ENCODE measurements at regions not wholly inside any gene's neighbourhood (a gene's known extent, or its start where the extent isn't known, plus 50 kb on each side); places are given as distances from the start of the nearest gene placed in this dataset.

DNA sequence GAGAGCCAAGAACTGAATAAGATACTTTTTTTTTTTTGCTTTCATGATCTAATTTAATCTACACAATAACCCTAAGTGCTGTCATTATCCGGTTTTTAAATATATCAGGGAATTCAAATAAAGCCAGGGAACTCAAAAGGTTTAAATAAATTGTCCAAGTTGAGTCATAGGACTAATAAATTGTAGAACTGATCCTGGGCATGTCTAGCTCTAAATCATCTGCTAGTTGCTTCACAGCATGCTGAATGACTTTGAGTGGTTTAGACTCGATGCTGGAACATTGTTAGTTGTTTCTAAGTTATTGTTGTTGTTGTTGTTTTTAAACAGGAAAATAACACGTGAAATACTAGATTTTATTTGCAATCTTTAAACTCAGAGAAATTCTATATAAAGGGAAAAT is 147.2 kb upstream of the HNMT start:
- Histone ChIP-seq H3K9me2 (replicated peaks; ENCODE audit: insufficient read depth, low read length) (no peaks in the 10 kb centered on the region), H3K79me2 (ENCODE audit: insufficient read depth, low read length) (no peaks in the 10 kb centered on the region), H2AFZ (ENCODE audit: low read depth, low read length, severe bottlenecking) (no peak overlapping the region), H4K20me1 (ENCODE audit: low read depth, low read length) (no peaks in the 10 kb centered on the region), H3K4me2 (ENCODE audit: low read depth, low read length, poor library complexity, severe bottlenecking) (no peak overlapping the region), H3K9me3 (ENCODE audit: insufficient read depth, low read length) (no peaks in the 10 kb centered on the region), H3K36me3 (ENCODE audit: low read length) (no peaks in the 10 kb centered on the region), H3F3A (ENCODE audit: insufficient read depth) (no peaks in the 10 kb centered on the region), H3K27me3 (ENCODE audit: low read length) (no peaks in the 10 kb centered on the region), H3K27ac (ENCODE audit: low read depth, low read length) (no peak overlapping the region), H3K9ac (ENCODE audit: low read length) (no peak overlapping the region), H3K4me3 (ENCODE audit: insufficient read depth, low read length, poor library complexity, severe bottlenecking) (no peak overlapping the region)
- TF ChIP-seq, protein P1, sequence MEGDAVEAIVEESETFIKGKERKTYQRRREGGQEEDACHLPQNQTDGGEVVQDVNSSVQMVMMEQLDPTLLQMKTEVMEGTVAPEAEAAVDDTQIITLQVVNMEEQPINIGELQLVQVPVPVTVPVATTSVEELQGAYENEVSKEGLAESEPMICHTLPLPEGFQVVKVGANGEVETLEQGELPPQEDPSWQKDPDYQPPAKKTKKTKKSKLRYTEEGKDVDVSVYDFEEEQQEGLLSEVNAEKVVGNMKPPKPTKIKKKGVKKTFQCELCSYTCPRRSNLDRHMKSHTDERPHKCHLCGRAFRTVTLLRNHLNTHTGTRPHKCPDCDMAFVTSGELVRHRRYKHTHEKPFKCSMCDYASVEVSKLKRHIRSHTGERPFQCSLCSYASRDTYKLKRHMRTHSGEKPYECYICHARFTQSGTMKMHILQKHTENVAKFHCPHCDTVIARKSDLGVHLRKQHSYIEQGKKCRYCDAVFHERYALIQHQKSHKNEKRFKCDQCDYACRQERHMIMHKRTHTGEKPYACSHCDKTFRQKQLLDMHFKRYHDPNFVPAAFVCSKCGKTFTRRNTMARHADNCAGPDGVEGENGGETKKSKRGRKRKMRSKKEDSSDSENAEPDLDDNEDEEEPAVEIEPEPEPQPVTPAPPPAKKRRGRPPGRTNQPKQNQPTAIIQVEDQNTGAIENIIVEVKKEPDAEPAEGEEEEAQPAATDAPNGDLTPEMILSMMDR (IDR thresholded peaks at IDR 0.05; ENCODE audit: insufficient read depth, low read length, poor library complexity, severe bottlenecking), result no peak
- no peak for TF ChIP-seq EZH2phosphoT487 (conservative IDR thresholded peaks at IDR 0.05; ENCODE audit: low read length)

DNA sequence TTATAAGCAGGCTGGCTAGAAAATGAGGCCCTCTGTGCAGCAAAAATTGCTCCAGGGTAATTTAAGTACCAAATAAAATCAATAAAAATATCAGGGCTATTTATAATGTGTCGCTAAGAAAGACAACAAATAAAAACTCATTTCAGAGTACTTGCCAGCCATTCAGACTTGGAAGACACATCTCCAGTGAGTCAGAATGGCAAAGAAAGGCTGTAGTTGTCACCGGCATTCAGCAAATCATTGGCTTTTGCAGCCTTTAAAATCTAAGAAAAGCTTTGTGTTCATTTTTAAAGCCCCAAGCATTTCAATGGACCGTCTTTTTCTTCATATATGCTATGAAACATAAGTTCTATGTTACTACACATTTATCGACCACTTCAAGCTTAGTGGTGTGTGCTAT is 141.1 kb upstream of the HNMT start:
- Histone ChIP-seq H3K4me3 (ENCODE audit: insufficient read depth, low read length, poor library complexity, severe bottlenecking) (no peak overlapping the region), H3K9me3 (ENCODE audit: insufficient read depth, low read length) (no peaks in the 10 kb centered on the region), H3K27me3 (ENCODE audit: low read length) (no peaks in the 10 kb centered on the region), H3K9me2 (replicated peaks; ENCODE audit: insufficient read depth, low read length) (no peaks in the 10 kb centered on the region), H3K79me2 (ENCODE audit: insufficient read depth, low read length) (no peaks in the 10 kb centered on the region), H3K9ac (ENCODE audit: low read length) (no peak overlapping the region), H3K4me2 (ENCODE audit: low read depth, low read length, poor library complexity, severe bottlenecking) (no peak overlapping the region), H3K27ac (ENCODE audit: low read depth, low read length) (no peak overlapping the region), H3F3A (ENCODE audit: insufficient read depth) (no peaks in the 10 kb centered on the region), H3K36me3 (ENCODE audit: low read length) (no peaks in the 10 kb centered on the region), H2AFZ (ENCODE audit: low read depth, low read length, severe bottlenecking) (no peak overlapping the region), H4K20me1 (ENCODE audit: low read depth, low read length) (no peaks in the 10 kb centered on the region)
- TF ChIP-seq, protein P1 (IDR thresholded peaks at IDR 0.05; ENCODE audit: insufficient read depth, low read length, poor library complexity, severe bottlenecking), result no peak
- no peak for TF ChIP-seq EZH2phosphoT487 (conservative IDR thresholded peaks at IDR 0.05; ENCODE audit: low read length)

DNA sequence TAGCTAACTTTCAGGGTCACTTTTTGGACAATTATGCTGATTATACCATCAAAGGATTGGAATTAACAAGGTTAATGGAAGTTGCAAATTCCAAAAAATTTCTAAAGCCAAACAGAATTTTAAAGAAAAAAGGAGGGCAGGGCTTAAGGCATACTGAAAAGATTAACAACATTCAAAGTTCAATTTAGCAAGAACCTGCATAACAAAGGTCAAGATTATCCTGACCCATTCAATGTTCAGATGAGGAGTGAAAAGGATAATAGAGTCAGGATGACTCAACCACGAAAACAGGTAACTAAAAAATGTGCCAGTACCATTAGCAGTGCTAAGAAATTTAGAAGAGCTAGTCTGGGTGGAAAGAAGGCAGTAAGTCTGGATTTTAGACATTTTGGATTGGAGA is 139.8 kb upstream of the HNMT start:
- no peak overlapping the region for H2AFZ ChIP-seq (ENCODE audit: low read depth, low read length, severe bottlenecking)
- no peaks in the 10 kb centered on the region for H3F3A ChIP-seq (ENCODE audit: insufficient read depth)
- no peaks in the 10 kb centered on the region for H3K36me3 ChIP-seq (ENCODE audit: low read length)
- no peak overlapping the region for H3K9ac ChIP-seq (ENCODE audit: low read length)
- no peaks in the 10 kb centered on the region for H3K9me2 ChIP-seq (replicated peaks; ENCODE audit: insufficient read depth, low read length)
- H3K4me3 ChIP-seq (ENCODE audit: insufficient read depth, low read length, poor library complexity, severe bottlenecking), result no peak overlapping the region
- H3K27me3 ChIP-seq (ENCODE audit: low read length), result no peaks in the 10 kb centered on the region
- no peak overlapping the region for H3K4me2 ChIP-seq (ENCODE audit: low read depth, low read length, poor library complexity, severe bottlenecking)
- no peaks in the 10 kb centered on the region for H4K20me1 ChIP-seq (ENCODE audit: low read depth, low read length)
- H3K9me3 ChIP-seq (ENCODE audit: insufficient read depth, low read length), result no peaks in the 10 kb centered on the region
- no peak overlapping the region for H3K27ac ChIP-seq (ENCODE audit: low read depth, low read length)
- TF ChIP-seq EZH2phosphoT487 (conservative IDR thresholded peaks at IDR 0.05; ENCODE audit: low read length), result no peak
- TF ChIP-seq, protein P1 (IDR thresholded peaks at IDR 0.05; ENCODE audit: insufficient read depth, low read length, poor library complexity, severe bottlenecking), result no peak
- H3K79me2 ChIP-seq (ENCODE audit: insufficient read depth, low read length), result no peaks in the 10 kb centered on the region
